ENCODE measurements at regions not wholly inside any gene's neighbourhood (a gene's known extent, or its start where the extent isn't known, plus 50 kb on each side); places are given as distances from the start of the nearest gene placed in this dataset.

DNA sequence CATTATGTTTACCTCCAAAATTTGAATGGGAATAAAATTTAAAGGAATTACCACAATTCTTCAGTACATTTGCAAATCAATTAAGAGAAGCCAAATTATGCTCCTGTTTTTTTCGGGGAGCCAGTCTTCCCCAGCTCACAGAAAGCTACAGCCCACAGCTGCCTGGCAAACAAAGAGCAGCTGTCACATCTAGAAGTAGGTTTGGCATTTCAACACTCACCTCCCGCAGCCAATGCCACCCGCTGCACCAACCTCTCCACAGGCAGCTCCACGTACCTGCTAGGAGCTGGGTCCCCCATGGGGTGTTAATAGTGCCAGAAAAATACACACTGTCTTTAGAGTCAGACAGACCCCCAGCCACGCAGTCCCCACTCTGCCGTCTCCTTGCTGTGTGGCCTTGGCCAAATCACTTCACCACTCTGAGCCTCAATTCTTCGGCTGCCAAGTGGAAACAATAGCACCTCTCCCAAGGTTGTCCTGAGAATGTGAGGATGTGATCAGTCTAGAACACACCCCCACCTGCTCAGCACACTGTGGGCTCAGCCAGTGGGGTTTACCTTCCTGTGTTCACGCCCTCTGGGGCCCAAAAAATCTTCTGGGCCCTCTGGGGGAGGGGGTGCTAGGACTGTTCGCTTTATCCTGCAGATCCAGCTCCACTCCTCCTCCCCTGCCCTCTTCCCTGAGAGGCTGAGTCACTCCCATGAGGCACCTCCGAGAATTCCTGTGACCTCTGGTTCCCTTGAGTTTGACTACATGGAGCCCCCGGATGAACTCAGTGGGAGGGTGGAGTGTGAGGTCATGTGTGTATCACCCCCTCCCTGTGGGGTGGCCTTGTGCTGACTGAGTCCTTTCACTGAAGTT is 204.3 kb upstream of the GRIK3 start:
- DNase-seq (ENCODE audit: low read depth): no peak
- no peak overlapping the region for H3K4me3 ChIP-seq (ENCODE audit: low read depth, low read length)
- TF ChIP-seq CTCF (IDR thresholded peaks at IDR 0.05; ENCODE audit: low read depth, low read length, missing control alignments): no peak
- in situ Hi-C loops (cut with HindIII; ENCODE audit: low sequenced_read_pairs): no loop called here

DNA sequence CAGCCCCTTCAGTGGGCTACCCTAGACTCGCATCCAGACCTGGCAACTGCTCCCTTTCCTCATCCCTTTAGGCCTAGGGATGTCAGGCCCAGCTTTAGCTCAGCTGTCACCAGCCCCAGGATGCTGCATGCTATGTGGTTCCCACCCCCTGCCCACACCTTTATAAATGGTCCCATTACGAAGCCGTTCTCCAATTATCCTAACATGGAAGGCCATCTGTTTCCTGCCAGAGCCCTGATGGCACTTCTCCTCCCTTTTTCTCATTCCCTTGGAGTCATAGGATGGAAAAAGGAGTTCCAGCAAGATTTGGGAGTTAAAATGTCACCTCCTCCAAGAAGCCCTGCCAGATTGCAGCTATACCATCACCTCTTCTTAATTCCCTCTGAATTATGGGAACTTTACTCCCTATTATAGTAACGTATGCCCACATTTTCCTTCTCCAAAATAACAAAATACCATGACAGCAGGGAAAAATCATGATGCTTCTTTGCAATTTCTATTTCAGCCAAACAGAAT is 205.0 kb upstream of the GRIK3 start:
- no peak overlapping the region for H3K4me3 ChIP-seq (ENCODE audit: low read depth, low read length)
- in situ Hi-C loops (cut with HindIII; ENCODE audit: low sequenced_read_pairs): no loop called here
- no peak for DNase-seq (ENCODE audit: low read depth)
- no peak for TF ChIP-seq CTCF (IDR thresholded peaks at IDR 0.05; ENCODE audit: low read depth, low read length, missing control alignments)

DNA sequence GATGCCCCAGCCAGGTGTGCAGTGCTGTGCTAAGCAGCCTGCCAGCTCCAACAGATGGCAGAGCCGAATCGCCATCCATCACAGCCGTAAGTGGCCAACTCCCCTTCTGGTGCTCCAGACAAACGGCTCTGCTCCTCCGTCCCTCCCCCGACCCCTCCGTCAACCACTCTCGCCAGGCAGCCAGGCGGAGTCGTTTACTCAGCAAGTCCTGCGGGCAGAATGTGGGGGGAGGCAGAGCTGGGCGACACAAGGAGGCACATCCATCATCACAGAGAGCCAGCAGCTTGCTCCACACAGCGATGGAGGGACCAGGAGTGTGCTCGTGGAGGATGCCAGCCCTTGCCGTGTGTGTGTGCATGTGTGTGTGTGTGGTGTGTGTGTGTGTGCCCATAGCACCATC is 206.6 kb upstream of the GRIK3 start:
- TF ChIP-seq CTCF (IDR thresholded peaks at IDR 0.05; ENCODE audit: low read depth, low read length, missing control alignments): no peak
- H3K4me3 ChIP-seq (ENCODE audit: low read depth, low read length): no peak overlapping the region
- in situ Hi-C loops (cut with HindIII; ENCODE audit: low sequenced_read_pairs): no loop called here
- DNase-seq (ENCODE audit: low read depth): no peak

GRCh38 chr1:37242501-37242900 is 208.2 kb upstream of the GRIK3 start:
- H3K4me3 ChIP-seq (ENCODE audit: low read depth, low read length): no peak overlapping the region
- TF ChIP-seq CTCF (IDR thresholded peaks at IDR 0.05; ENCODE audit: low read depth, low read length, missing control alignments): no peak
- in situ Hi-C loops (cut with HindIII; ENCODE audit: low sequenced_read_pairs): no loop called here
- DNase-seq (ENCODE audit: low read depth): no peak

GRCh38 chr1:37243368-37244082 is 209.2 kb upstream of the GRIK3 start:
- in situ Hi-C loops (cut with HindIII; ENCODE audit: low sequenced_read_pairs): no loop called here
- DNase-seq (ENCODE audit: low read depth): no peak
- TF ChIP-seq CTCF (IDR thresholded peaks at IDR 0.05; ENCODE audit: low read depth, low read length, missing control alignments): no peak
- no peak overlapping the region for H3K4me3 ChIP-seq (ENCODE audit: low read depth, low read length)

DNA sequence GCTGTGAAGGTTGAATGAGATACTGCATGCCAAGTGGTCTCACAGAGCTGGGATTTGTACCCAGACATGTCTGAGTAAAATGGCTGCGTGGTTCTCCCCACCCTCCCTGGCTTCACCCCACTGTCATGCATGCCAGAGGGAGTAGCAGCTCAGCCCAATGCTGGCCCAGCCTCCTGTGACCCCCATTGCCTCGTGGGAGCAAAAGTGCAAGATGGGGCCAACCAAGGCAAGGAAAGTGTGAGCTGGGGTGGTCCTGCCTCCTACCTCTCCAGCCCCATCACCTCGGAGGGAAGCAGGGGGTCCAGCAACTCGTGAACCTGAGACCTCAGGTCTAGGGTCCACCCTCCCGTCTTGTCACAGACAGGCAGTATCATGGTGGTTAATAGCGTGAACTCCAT is 209.8 kb upstream of the GRIK3 start:
- in situ Hi-C loops (cut with HindIII; ENCODE audit: low sequenced_read_pairs): no loop called here
- no peak overlapping the region for H3K4me3 ChIP-seq (ENCODE audit: low read depth, low read length)
- TF ChIP-seq CTCF (IDR thresholded peaks at IDR 0.05; ENCODE audit: low read depth, low read length, missing control alignments): no peak
- no peak for DNase-seq (ENCODE audit: low read depth)

Measured in astrocyte of the cerebellum (primary cell).